IMR-90 (cell line): ENCODE measurements at regions not wholly inside any gene's neighbourhood (a gene's known extent, or its start where the extent isn't known, plus 50 kb on each side); places are given as distances from the start of the nearest gene placed in this dataset.

ENCODE experiments used
- ATAC-seq: fragments of 200-7000 bp; cut with Tn5 transposase; 2 replicates; pipeline ENCODE4 v1.9.1; 2020; ENCODE audit warnings: low read depth, mild to moderate bottlenecking, moderate library complexity
- BruUV-seq: library from RNA; stranded (reverse); fragments of 400-500 nt; replicated peaks from 2 replicates; lab custom pipeline; 2021; lab: Mats Ljungman, UMichigan
- CTCF ChIA-PET: fragments of 300-600 bp; formaldehyde crosslinking; extraction: SDS; loops from one replicate; lab custom pipeline; 2021; ENCODE audit warnings: antibody characterized with exemption; lab: Yijun Ruan, JAX
- POLR2A ChIA-PET: fragments of 300-600 bp; sonication (Branson Sonifier 250); formaldehyde crosslinking; loops from one replicate; lab custom pipeline; 2022; ENCODE audit warnings: antibody characterized with exemption; ENCODE audit not compliant: unreplicated experiment; lab: Charles Lee
- DNase-seq: peaks from one replicate; pipeline ENCODE4 v3.0.0; 2013
- H2AFZ ChIP-seq: replicated peaks from 2 replicates; pipeline ENCODE3; 2013; ENCODE audit warnings: low read length, mild to moderate bottlenecking; ENCODE audit not compliant: poor library complexity
- H2AK5ac ChIP-seq: 2 replicates; pipeline ENCODE4 v1.6.1; 2013; ENCODE audit warnings: low read depth, low read length, inconsistent platforms
- H2AK9ac ChIP-seq: replicated peaks from 2 replicates; pipeline ENCODE3; 2013; ENCODE audit warnings: mild to moderate bottlenecking, low read depth, low read length, moderate library complexity; ENCODE audit not compliant: poor library complexity
- H2BK120ac ChIP-seq: 2 replicates; pipeline ENCODE4 v1.6.1; 2013; ENCODE audit warnings: low read depth, low read length, inconsistent platforms
- H2BK15ac ChIP-seq: 3 replicates; pipeline ENCODE4 v1.6.1; 2013; ENCODE audit warnings: low read depth, low read length, inconsistent platforms
- H2BK20ac ChIP-seq: 2 replicates; pipeline ENCODE4 v1.6.1; 2013; ENCODE audit warnings: low read depth, mild to moderate bottlenecking, inconsistent platforms, low read length, moderate library complexity
- H2BK5ac ChIP-seq: 2 replicates; pipeline ENCODE4 v1.6.1; 2013; ENCODE audit warnings: mild to moderate bottlenecking, low read depth, low read length, inconsistent platforms; ENCODE audit not compliant: poor library complexity, severe bottlenecking
- H3K14ac ChIP-seq: replicated peaks from 2 replicates; pipeline ENCODE4 v1.6.1; 2013; ENCODE audit warnings: low read depth, low read length, inconsistent platforms
- H3K18ac ChIP-seq: 2 replicates; pipeline ENCODE4 v1.6.1; 2013; ENCODE audit warnings: low read depth, low read length, control low read depth
- H3K23ac ChIP-seq: 2 replicates; pipeline ENCODE4 v1.6.1; 2013; ENCODE audit warnings: low read depth, low read length, inconsistent platforms
- H3K27ac ChIP-seq: 2 replicates; pipeline ENCODE4 v1.5.1; 2013; ENCODE audit warnings: mild to moderate bottlenecking, control low read depth, low read length; ENCODE audit not compliant: insufficient read depth
- H3K27me3 ChIP-seq: 2 replicates; pipeline ENCODE4 v1.6.1; 2013; ENCODE audit warnings: low read length; ENCODE audit not compliant: control insufficient read depth, insufficient read depth
- H3K36me3 ChIP-seq: 2 replicates; pipeline ENCODE4 v1.6.1; 2013; ENCODE audit warnings: low read length, mixed read lengths; ENCODE audit not compliant: control insufficient read depth, insufficient read depth
- H3K4ac ChIP-seq: 2 replicates; pipeline ENCODE4 v1.6.1; 2013; ENCODE audit warnings: low read depth, low read length, inconsistent platforms
- H3K4me1 ChIP-seq: 2 replicates; pipeline ENCODE4 v1.6.1; 2013; ENCODE audit warnings: low read length, mixed read lengths; ENCODE audit not compliant: control insufficient read depth, insufficient read depth
- H3K4me2 ChIP-seq: 2 replicates; pipeline ENCODE4 v1.6.1; 2013; ENCODE audit warnings: low read depth, mild to moderate bottlenecking, control low read depth, low read length, moderate library complexity
- H3K4me3 ChIP-seq: 2 replicates; pipeline ENCODE4 v1.5.1; 2013; ENCODE audit warnings: low read depth, mild to moderate bottlenecking, control low read depth, low read length, moderate library complexity; ENCODE audit not compliant: insufficient read depth
- H3K56ac ChIP-seq: 2 replicates; pipeline ENCODE4 v1.6.1; 2013; ENCODE audit warnings: low read length, inconsistent platforms; ENCODE audit not compliant: insufficient read depth; ENCODE audit errors: extremely low read depth
- H3K79me1 ChIP-seq, 2 experiments: 2 replicates each; pipeline ENCODE4 v1.6.1; 2013; ENCODE audit warnings: low read length in 2 of 2, inconsistent platforms in 1 of 2, low read depth in 1 of 2
- H3K9ac ChIP-seq: 2 replicates; pipeline ENCODE4 v1.6.1; 2013; ENCODE audit warnings: low read depth, low read length, control low read depth
- H3K9me1 ChIP-seq: 2 replicates; pipeline ENCODE4 v1.6.1; 2013; ENCODE audit warnings: low read length, inconsistent platforms; ENCODE audit not compliant: insufficient read depth
- H3K9me3 ChIP-seq: 2 replicates; pipeline ENCODE4 v1.6.1; 2013; ENCODE audit warnings: low read length; ENCODE audit not compliant: control insufficient read depth, insufficient read depth
- H4K20me1 ChIP-seq: 2 replicates; pipeline ENCODE4 v1.6.1; 2013; ENCODE audit warnings: low read length, inconsistent platforms; ENCODE audit not compliant: insufficient read depth
- H4K5ac ChIP-seq: 2 replicates; pipeline ENCODE4 v1.6.1; 2013; ENCODE audit warnings: mild to moderate bottlenecking, low read depth, low read length, control low read depth
- H4K8ac ChIP-seq, 2 experiments: 2 replicates each; pipeline ENCODE4 v1.6.1; 2013; ENCODE audit warnings: low read depth in 2 of 2, low read length in 2 of 2, control low read depth in 1 of 2, inconsistent platforms in 1 of 2
- H4K91ac ChIP-seq: 2 replicates; pipeline ENCODE4 v1.6.1; 2013; ENCODE audit warnings: low read depth, low read length, inconsistent platforms; ENCODE audit not compliant: insufficient read depth
- FOS ChIP-seq: fragments of 150-350 bp; IDR thresholded peaks from 2 replicates; pipeline ENCODE4 v1.6.1; 2016; ENCODE audit warnings: low read depth, low read length
- RAD21 ChIP-seq: IDR thresholded peaks from 2 replicates; pipeline ENCODE4 v1.6.1; 2012; ENCODE audit warnings: low read length, improper control_type of control experiment
- WGBS, 2 experiments: methylation state at CpG; one replicate each; pipeline versions ENCODE4 v1.1.5 to v1.1.7; 2013; ENCODE audit warnings: missing lambda C conversion rate in 2 of 2; ENCODE audit not compliant: insufficient read length in 1 of 2; ENCODE audit errors: extremely low coverage in 2 of 2; 5-methylcytosine and 5-hydroxymethylcytosine counted together
- dilution Hi-C: fragments of 300-500 bp; cut with HindIII; formaldehyde crosslinking; loops from one replicate; pipeline ENCODE4 v1.14.3; 2018; ENCODE audit warnings: low sequenced_read_pairs; ENCODE audit not compliant: unreplicated experiment
- in situ Hi-C: fragments of 300-500 bp; cut with MboI; formaldehyde crosslinking; loops from 3 replicates; pipeline ENCODE4 v1.14.3; 2019; ENCODE audit warnings: low sequenced_read_pairs, inconsistent platforms, mixed read lengths
- intact Hi-C: fragments of 100-400 bp; cut with micrococcal nuclease; formaldehyde crosslinking; loops from 2 replicates; pipeline ENCODE4 v1.10.0; 2022

GRCh38 chr22:44423556-44424358, 74.3 kb downstream of the RTL6 start:
- dilution Hi-C loops (no loop called here), intact Hi-C loops (no loop called here), in situ Hi-C loops (no loop called here)
- H3K23ac ChIP-seq, result no peak overlapping the region
- no peak overlapping the region for H4K8ac ChIP-seq
- H4K5ac ChIP-seq, result no peak overlapping the region
- H2BK20ac ChIP-seq, result no peak overlapping the region
- H3K4me1 ChIP-seq, result peaks cover 4% of the 10 kb centered on the region; the same call in 1 of the 2 replicates
- H3K9me1 ChIP-seq, result no peaks in the 10 kb centered on the region
- H2BK120ac ChIP-seq, result no peak overlapping the region
- H3K79me1 ChIP-seq, result no peaks in the 10 kb centered on the region
- no peak overlapping the region for H2BK5ac ChIP-seq
- no peak overlapping the region for H2BK15ac ChIP-seq
- H3K14ac ChIP-seq, result no peak overlapping the region
- H4K91ac ChIP-seq, result no peak overlapping the region
- H3K36me3 ChIP-seq, result no peaks in the 10 kb centered on the region
- ChIA-PET CTCF (no interaction called here), POLR2A (no interaction called here)
- BruUV-seq, result no TSS peak
- no peak overlapping the region for H3K27ac ChIP-seq
- no peak overlapping the region for H2AK9ac ChIP-seq
- WGBS, 2 experiments, result no CpG with 5 or more reads among the region's 14 CpGs
- H3K9me3 ChIP-seq, result peaks cover 11% of the 10 kb centered on the region
- H3K4me3 ChIP-seq, result no peak overlapping the region
- TF ChIP-seq FOS (no peak), RAD21 (no peak)
- DNase-seq (no peak), ATAC-seq (no peak)
- no peak overlapping the region for H3K4ac ChIP-seq
- H4K20me1 ChIP-seq, result no peaks in the 10 kb centered on the region
- H2AK5ac ChIP-seq, result no peak overlapping the region
- H2AFZ ChIP-seq, result no peak overlapping the region
- no peak overlapping the region for H3K56ac ChIP-seq
- H3K18ac ChIP-seq, result no peak overlapping the region
- no peak overlapping the region for H3K4me2 ChIP-seq
- peaks cover 6% of the 10 kb centered on the region for H3K27me3 ChIP-seq
- H3K9ac ChIP-seq, result no peak overlapping the region
